ENCODE measurements at regions not wholly inside any gene's neighbourhood (a gene's known extent, or its start where the extent isn't known, plus 50 kb on each side); places are given as distances from the start of the nearest gene placed in this dataset.

DNA sequence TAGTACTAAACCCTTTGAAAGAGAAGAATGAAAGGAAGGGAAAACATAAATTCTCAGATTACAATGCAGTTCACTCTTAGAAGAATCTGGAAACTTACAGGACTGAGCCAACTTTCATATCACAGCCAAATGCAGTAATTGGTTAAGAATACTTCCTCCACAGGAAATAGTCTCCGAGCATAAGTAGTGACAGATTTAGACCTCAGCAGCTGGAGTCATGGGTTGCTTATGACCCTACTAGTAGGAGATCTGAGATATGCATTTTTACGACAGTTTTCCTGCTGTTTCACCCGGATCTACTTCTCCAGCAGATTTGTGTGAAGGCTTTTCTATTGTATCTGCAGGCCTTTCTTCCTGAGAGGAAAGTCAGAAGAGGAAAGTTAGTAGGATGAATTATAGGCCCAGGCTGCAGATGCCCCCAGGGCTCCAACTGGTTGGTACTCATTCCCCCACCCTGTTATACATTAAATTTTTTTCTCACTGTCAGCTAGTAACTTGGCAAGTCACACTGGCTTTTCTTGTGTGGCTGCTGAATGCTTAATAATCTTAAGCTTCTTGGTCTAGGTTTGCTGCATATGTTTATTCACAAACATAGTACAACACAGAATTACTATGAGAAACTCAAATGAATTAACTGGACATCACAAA is 1241.5 kb upstream of the MIR17HG start:
- POLR2A ChIA-PET, result no interaction called here
- ATAC-seq (ENCODE audit: low read depth) (no peak), DNase-seq (no peak)
- Mint-ChIP-seq H3K27me3 (no peaks in the 10 kb centered on the region), H3K27ac (no peak overlapping the region), H3K4me1 (no peaks in the 10 kb centered on the region), H3K9me3 (peaks cover 11% of the 10 kb centered on the region), H3K36me3 (ENCODE audit: low read depth) (no peaks in the 10 kb centered on the region), H3K4me3 (no peak overlapping the region)
- intact Hi-C loops (cut with micrococcal nuclease), result no loop called here
- TF ChIP-seq, protein P1, sequence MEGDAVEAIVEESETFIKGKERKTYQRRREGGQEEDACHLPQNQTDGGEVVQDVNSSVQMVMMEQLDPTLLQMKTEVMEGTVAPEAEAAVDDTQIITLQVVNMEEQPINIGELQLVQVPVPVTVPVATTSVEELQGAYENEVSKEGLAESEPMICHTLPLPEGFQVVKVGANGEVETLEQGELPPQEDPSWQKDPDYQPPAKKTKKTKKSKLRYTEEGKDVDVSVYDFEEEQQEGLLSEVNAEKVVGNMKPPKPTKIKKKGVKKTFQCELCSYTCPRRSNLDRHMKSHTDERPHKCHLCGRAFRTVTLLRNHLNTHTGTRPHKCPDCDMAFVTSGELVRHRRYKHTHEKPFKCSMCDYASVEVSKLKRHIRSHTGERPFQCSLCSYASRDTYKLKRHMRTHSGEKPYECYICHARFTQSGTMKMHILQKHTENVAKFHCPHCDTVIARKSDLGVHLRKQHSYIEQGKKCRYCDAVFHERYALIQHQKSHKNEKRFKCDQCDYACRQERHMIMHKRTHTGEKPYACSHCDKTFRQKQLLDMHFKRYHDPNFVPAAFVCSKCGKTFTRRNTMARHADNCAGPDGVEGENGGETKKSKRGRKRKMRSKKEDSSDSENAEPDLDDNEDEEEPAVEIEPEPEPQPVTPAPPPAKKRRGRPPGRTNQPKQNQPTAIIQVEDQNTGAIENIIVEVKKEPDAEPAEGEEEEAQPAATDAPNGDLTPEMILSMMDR (IDR thresholded peaks at IDR 0.05), result no peak
- CTCF ChIA-PET, result no interaction called here

DNA sequence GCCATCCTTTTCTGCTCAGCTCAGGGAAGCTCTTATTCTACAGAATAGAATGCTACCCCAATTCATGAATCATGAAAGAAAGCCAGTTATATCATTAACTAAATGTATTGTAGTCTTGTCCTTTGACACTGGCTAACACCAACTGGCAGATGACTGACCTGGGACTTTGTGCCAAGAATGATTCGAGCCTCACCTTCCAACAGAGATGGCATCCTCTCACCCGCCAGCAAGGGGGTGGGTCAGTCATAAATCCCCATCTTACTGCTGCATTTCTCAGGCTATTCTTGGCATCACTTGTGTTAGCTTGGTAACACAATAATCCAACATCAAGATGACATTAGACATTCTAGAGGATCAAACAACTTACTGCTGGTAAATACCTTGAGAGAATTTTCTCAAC is 1239.8 kb upstream of the MIR17HG start:
- Mint-ChIP-seq H3K36me3 (ENCODE audit: low read depth) (no peaks in the 10 kb centered on the region), H3K27me3 (no peaks in the 10 kb centered on the region), H3K4me1 (no peaks in the 10 kb centered on the region), H3K9me3 (peaks cover 9% of the 10 kb centered on the region), H3K27ac (no peak overlapping the region), H3K4me3 (no peak overlapping the region)
- DNase-seq (no peak), ATAC-seq (ENCODE audit: low read depth) (no peak)
- CTCF ChIA-PET, result no interaction called here
- POLR2A ChIA-PET, result no interaction called here
- TF ChIP-seq, protein P1 (IDR thresholded peaks at IDR 0.05), result no peak
- intact Hi-C loops (cut with micrococcal nuclease), result no loop called here

DNA sequence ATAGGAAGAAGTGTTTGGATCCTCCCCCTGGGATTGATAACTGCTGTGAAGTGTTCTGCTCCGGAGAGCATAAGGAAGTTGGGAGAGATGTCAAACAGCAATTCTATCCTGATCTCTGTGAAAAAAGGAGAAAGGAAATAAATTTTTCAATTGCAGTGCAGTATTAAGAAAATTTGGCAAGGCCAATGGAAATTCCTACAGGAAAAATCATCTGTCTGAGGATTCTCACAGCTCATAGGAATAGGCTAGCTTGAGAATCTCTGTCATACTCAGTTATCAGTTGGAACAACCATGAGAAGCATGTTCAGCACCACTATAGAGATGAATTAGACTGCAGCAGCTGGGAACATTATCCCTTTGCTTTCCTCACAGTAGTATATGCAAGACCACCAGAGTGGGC is 1238.9 kb upstream of the MIR17HG start:
- intact Hi-C loops (cut with micrococcal nuclease), result no loop called here
- H3K27me3 Mint-ChIP-seq, result no peaks in the 10 kb centered on the region
- DNase-seq, result no peak
- H3K27ac Mint-ChIP-seq, result no peak overlapping the region
- ChIA-PET POLR2A (no interaction called here), CTCF (no interaction called here)
- H3K36me3 Mint-ChIP-seq (ENCODE audit: low read depth), result no peaks in the 10 kb centered on the region
- no peak overlapping the region for H3K4me3 Mint-ChIP-seq
- no peaks in the 10 kb centered on the region for H3K4me1 Mint-ChIP-seq
- peaks cover 9% of the 10 kb centered on the region for H3K9me3 Mint-ChIP-seq
- no peak for ATAC-seq (ENCODE audit: low read depth)
- TF ChIP-seq, protein P1 (IDR thresholded peaks at IDR 0.05), result no peak

DNA sequence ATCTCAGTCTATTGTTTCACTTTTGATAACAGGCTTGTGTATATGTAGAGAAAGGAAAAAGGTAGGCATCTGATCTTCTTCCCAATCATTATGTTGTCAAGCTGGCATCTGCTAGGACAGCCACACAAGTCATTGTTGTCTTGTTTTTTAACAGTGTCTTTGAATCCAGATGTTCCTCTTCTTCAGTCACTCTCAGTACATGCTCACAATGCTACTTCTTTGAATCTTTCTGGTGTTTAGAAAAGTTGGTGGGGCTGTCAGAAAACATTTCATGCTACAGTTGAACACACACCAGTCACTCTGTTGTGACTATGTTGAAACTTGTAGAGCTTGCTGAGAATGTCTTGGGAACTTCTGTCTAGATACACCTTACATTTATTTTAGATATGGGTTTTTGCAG is 1231.4 kb upstream of the MIR17HG start:
- H3K9me3 Mint-ChIP-seq, result peaks cover 4% of the 10 kb centered on the region
- no peaks in the 10 kb centered on the region for H3K4me1 Mint-ChIP-seq
- no peaks in the 10 kb centered on the region for H3K27me3 Mint-ChIP-seq
- H3K27ac Mint-ChIP-seq, result no peak overlapping the region
- ATAC-seq (ENCODE audit: low read depth) (no peak), DNase-seq (no peak)
- TF ChIP-seq, protein P1 (IDR thresholded peaks at IDR 0.05), result no peak
- intact Hi-C loops (cut with micrococcal nuclease), result no loop called here
- H3K36me3 Mint-ChIP-seq (ENCODE audit: low read depth), result no peaks in the 10 kb centered on the region
- ChIA-PET POLR2A (no interaction called here), CTCF (interaction anchor here (0.6 kb wide), 1 partner anchor 67 kb away, joined by 4 read pairs; no protein-coding TSS in a partner anchor)
- no peak overlapping the region for H3K4me3 Mint-ChIP-seq

DNA sequence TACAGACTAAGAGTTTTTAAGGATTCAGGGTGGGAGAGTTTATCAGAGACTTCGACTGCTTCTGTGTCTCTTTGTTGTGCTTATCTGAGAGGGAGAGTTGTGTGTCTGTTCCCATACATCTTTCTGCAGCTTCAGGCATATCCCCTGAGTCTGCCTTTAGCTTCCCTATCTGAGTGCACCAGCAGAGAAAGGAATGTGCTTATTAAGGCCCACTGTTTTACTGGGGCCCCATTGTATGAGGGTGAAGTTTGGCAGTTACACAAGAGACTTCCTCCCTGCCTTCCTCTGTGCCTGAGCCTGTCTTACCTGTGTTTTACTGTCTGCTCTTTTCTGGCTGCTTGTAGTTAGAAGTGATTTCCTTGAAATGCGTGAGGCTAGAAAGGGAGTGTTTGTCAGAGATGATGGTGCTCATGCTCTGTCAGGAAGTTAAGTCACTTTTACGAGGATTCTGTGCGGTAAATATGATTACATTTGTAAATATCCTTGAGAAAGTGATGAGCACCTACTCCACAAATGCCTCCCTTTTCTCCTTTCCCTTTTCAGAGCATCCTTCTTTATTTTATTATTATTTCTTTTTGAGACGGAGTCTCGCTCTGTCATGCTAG is 1228.9 kb upstream of the MIR17HG start:
- POLR2A ChIA-PET, result no interaction called here
- Mint-ChIP-seq H3K4me1 (no peaks in the 10 kb centered on the region), H3K4me3 (no peak overlapping the region), H3K36me3 (ENCODE audit: low read depth) (no peaks in the 10 kb centered on the region), H3K9me3 (peaks cover 4% of the 10 kb centered on the region), H3K27ac (no peak overlapping the region), H3K27me3 (no peaks in the 10 kb centered on the region)
- CTCF ChIA-PET, result no interaction called here
- no peak for ATAC-seq (ENCODE audit: low read depth)
- TF ChIP-seq, protein P1 (IDR thresholded peaks at IDR 0.05), result no peak
- intact Hi-C loops (cut with micrococcal nuclease), result no loop called here
- DNase-seq, result no peak
